WTC11 (cell line): ENCODE measurements at regions not wholly inside any gene's neighbourhood (a gene's known extent, or its start where the extent isn't known, plus 50 kb on each side); places are given as distances from the start of the nearest gene placed in this dataset.

Experiments used
- ATAC-seq: fragments of 200-7000 bp; cut with Tn5 transposase; 2 replicates; pipeline ENCODE4 v1.10.0; 2021; ENCODE audit warnings: mild to moderate bottlenecking, moderate library complexity
- CTCF ChIA-PET: fragments of 300-600 bp; sonication (Branson Sonifier 250); formaldehyde crosslinking; loops from one replicate; lab custom pipeline; 2021; ENCODE audit warnings: antibody characterized with exemption; lab: Charles Lee
- POLR2A ChIA-PET: fragments of 350-600 bp; sonication (Branson Sonifier 250); formaldehyde crosslinking; loops from one replicate; lab custom pipeline; 2021; ENCODE audit warnings: antibody characterized with exemption; lab: Charles Lee
- DNase-seq: peaks from one replicate; pipeline ENCODE4 v3.0.0; 2021; ENCODE audit warnings: low spot score
- H3K27ac Mint-ChIP-seq: 2 replicates; pipeline ENCODE4 v1.8.0; 2021; ENCODE audit warnings: mixed read lengths
- H3K27me3 Mint-ChIP-seq: 2 replicates; pipeline ENCODE4 v1.8.0; 2021; ENCODE audit warnings: low read depth, mild to moderate bottlenecking, moderate library complexity, mixed read lengths
- H3K36me3 Mint-ChIP-seq: 2 replicates; pipeline ENCODE4 v1.8.0; 2021; ENCODE audit warnings: mixed read lengths
- H3K4me1 Mint-ChIP-seq: 2 replicates; pipeline ENCODE4 v1.8.0; 2022; ENCODE audit warnings: mixed read lengths
- H3K4me3 Mint-ChIP-seq: 2 replicates; pipeline ENCODE4 v1.8.0; 2021; ENCODE audit warnings: mild to moderate bottlenecking, moderate library complexity, mixed read lengths
- H3K9me3 Mint-ChIP-seq: 2 replicates; pipeline ENCODE4 v1.8.0; 2021; ENCODE audit warnings: mixed read lengths
- CBFB ChIP-seq: sonication (generic); formaldehyde crosslinking; IDR thresholded peaks from 2 replicates; pipeline ENCODE4 v1.8.1; 2022; ENCODE audit warnings: mild to moderate bottlenecking, low read depth, missing genetic modification reagents
- CREM ChIP-seq: sonication (generic); formaldehyde crosslinking; IDR thresholded peaks from 2 replicates; pipeline ENCODE4 v1.8.1; 2022; ENCODE audit warnings: mild to moderate bottlenecking, missing genetic modification reagents, moderate library complexity
- E2F5 ChIP-seq: sonication (generic); formaldehyde crosslinking; IDR thresholded peaks from 2 replicates; pipeline ENCODE4 v1.8.1; 2022; ENCODE audit warnings: mild to moderate bottlenecking, moderate library complexity, missing genetic modification reagents
- ETV6 ChIP-seq: sonication (generic); formaldehyde crosslinking; IDR thresholded peaks from 2 replicates; pipeline ENCODE4 v1.8.1; 2022; ENCODE audit warnings: mild to moderate bottlenecking, missing genetic modification reagents
- GTF2I ChIP-seq: fragments of 250-450 bp; sonication (Bioruptor Pico); conservative IDR thresholded peaks from 2 replicates; pipeline ENCODE4 v1.4.0; 2021; ENCODE audit warnings: mild to moderate bottlenecking
- IRF2 ChIP-seq: sonication (generic); formaldehyde crosslinking; IDR thresholded peaks from 2 replicates; pipeline ENCODE4 v1.8.0; 2022; ENCODE audit warnings: low read depth, missing genetic modification reagents, borderline replicate concordance
- MYBL2 ChIP-seq: sonication (generic); formaldehyde crosslinking; IDR thresholded peaks from 2 replicates; pipeline ENCODE4 v1.8.1; 2023; ENCODE audit warnings: mild to moderate bottlenecking, moderate library complexity, missing genetic modification reagents
- NFYB ChIP-seq: sonication (generic); formaldehyde crosslinking; conservative IDR thresholded peaks from 2 replicates; pipeline ENCODE4 v1.8.0; 2022; ENCODE audit warnings: low read depth, missing genetic modification reagents
- NR1H2 ChIP-seq: sonication (generic); formaldehyde crosslinking; IDR thresholded peaks from 2 replicates; pipeline ENCODE4 v1.9.0; 2021; ENCODE audit warnings: mild to moderate bottlenecking, moderate library complexity, missing genetic modification reagents
- NR2C2 ChIP-seq: sonication (generic); formaldehyde crosslinking; IDR thresholded peaks from 2 replicates; pipeline ENCODE4 v1.8.0; 2022; ENCODE audit warnings: mild to moderate bottlenecking, missing genetic modification reagents
- NR3C1 ChIP-seq: sonication (generic); formaldehyde crosslinking; conservative IDR thresholded peaks from 2 replicates; pipeline ENCODE4 v1.8.1; 2023; ENCODE audit warnings: low read depth, mild to moderate bottlenecking, missing genetic modification reagents
- PRRX2 ChIP-seq: fragments of 250-450 bp; sonication (Bioruptor Pico); IDR thresholded peaks from 2 replicates; pipeline ENCODE4 v1.8.0; 2021; ENCODE audit warnings: mild to moderate bottlenecking
- ZNF219 ChIP-seq: sonication (generic); formaldehyde crosslinking; IDR thresholded peaks from 2 replicates; pipeline ENCODE4 v1.8.0; 2023; ENCODE audit warnings: missing genetic modification reagents, mild to moderate bottlenecking, borderline replicate concordance
- ZNF423 ChIP-seq: fragments of 250-450 bp; sonication (Bioruptor Pico); IDR thresholded peaks from 2 replicates; pipeline ENCODE4 v2.1.2; 2022; ENCODE audit warnings: mild to moderate bottlenecking, moderate library complexity
- ZNF532 ChIP-seq: fragments of 250-450 bp; sonication (Bioruptor Pico); IDR thresholded peaks from 2 replicates; pipeline ENCODE4 v1.9.0; 2021; ENCODE audit warnings: mild to moderate bottlenecking, borderline replicate concordance
- TF ChIP-seq, protein P1 (sequence below): sonication (generic); formaldehyde crosslinking; IDR thresholded peaks from 2 replicates; pipeline ENCODE4 v1.8.1; 2023; ENCODE audit warnings: mild to moderate bottlenecking, missing genetic modification reagents, moderate library complexity
- TF ChIP-seq, protein P2 (sequence below): sonication (generic); formaldehyde crosslinking; IDR thresholded peaks from 2 replicates; pipeline ENCODE4 v1.8.1; 2023; ENCODE audit warnings: mild to moderate bottlenecking, missing genetic modification reagents
- TF ChIP-seq, protein P3 (sequence below): sonication (generic); formaldehyde crosslinking; IDR thresholded peaks from 2 replicates; pipeline ENCODE4 v1.8.1; 2022; ENCODE audit warnings: low read depth, missing genetic modification reagents, borderline replicate concordance

GRCh38 chr4:155544547-155544946 lies 122.1 kb upstream of the GUCY1A1 start:
- no peak overlapping the region for H3K4me3 Mint-ChIP-seq
- peaks cover 20% of the 10 kb centered on the region for H3K9me3 Mint-ChIP-seq
- H3K4me1 Mint-ChIP-seq: no peaks in the 10 kb centered on the region
- ChIA-PET CTCF (no interaction called here), POLR2A (no interaction called here)
- DNase-seq (no peak), ATAC-seq (no peak)
- TF ChIP-seq NR2C2 (CRISPR knock-in tag): no peak
- H3K27ac Mint-ChIP-seq: no peak overlapping the region
- H3K27me3 Mint-ChIP-seq: no peaks in the 10 kb centered on the region
- H3K36me3 Mint-ChIP-seq: peaks cover 11% of the 10 kb centered on the region

GRCh38 chr4:155543126-155543765 lies 123.4 kb upstream of the GUCY1A1 start:
- no peaks in the 10 kb centered on the region for H3K4me1 Mint-ChIP-seq
- ATAC-seq: no peak
- TF ChIP-seq E2F5: no peak
- TF ChIP-seq, protein P1, sequence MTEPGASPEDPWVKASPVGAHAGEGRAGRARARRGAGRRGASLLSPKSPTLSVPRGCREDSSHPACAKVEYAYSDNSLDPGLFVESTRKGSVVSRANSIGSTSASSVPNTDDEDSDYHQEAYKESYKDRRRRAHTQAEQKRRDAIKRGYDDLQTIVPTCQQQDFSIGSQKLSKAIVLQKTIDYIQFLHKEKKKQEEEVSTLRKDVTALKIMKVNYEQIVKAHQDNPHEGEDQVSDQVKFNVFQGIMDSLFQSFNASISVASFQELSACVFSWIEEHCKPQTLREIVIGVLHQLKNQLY (CRISPR knock-in tag): no peak
- no peak for TF ChIP-seq ZNF532
- no peak for TF ChIP-seq NR1H2
- TF ChIP-seq, protein P2, sequence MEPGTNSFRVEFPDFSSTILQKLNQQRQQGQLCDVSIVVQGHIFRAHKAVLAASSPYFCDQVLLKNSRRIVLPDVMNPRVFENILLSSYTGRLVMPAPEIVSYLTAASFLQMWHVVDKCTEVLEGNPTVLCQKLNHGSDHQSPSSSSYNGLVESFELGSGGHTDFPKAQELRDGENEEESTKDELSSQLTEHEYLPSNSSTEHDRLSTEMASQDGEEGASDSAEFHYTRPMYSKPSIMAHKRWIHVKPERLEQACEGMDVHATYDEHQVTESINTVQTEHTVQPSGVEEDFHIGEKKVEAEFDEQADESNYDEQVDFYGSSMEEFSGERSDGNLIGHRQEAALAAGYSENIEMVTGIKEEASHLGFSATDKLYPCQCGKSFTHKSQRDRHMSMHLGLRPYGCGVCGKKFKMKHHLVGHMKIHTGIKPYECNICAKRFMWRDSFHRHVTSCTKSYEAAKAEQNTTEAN (CRISPR knock-in tag): no peak
- TF ChIP-seq ZNF423: no peak
- TF ChIP-seq, all 79 proteins: peak for 0
- Mint-ChIP-seq H3K27ac (no peak overlapping the region), H3K4me3 (no peak overlapping the region), H3K27me3 (no peaks in the 10 kb centered on the region), H3K36me3 (peaks cover 11% of the 10 kb centered on the region), H3K9me3 (peaks cover 20% of the 10 kb centered on the region)
- ChIA-PET POLR2A (no interaction called here), CTCF (interaction anchor here (0.7 kb wide), 1 partner anchor 215 kb away, joined by 3 read pairs; the partner anchor contains the start of gene GUCY1B1)
- no peak for DNase-seq

DNA sequence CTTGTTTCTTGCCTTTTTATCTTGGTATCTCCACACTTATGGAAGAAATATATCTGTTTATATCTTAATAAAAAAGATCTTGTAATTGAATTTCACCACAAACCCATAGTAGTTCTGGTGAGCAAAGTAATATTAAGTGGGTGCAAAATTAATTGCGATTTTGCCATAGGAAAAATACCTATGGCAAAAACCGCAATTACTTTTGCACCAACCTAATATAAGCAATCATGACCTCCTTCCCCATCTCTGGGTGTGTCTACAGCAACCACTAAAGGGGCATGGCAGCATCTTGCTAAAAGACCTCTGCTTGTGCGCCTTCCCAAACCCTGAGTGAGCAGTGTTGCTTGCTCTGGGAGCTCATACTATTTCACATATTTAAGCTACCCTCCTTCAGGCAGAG lies 124.2 kb upstream of the GUCY1A1 start:
- Mint-ChIP-seq H3K9me3 (peaks cover 20% of the 10 kb centered on the region), H3K27ac (no peak overlapping the region), H3K36me3 (peaks cover 11% of the 10 kb centered on the region), H3K27me3 (no peaks in the 10 kb centered on the region), H3K4me3 (no peak overlapping the region), H3K4me1 (no peaks in the 10 kb centered on the region)
- ATAC-seq (no peak), DNase-seq (no peak)
- CTCF ChIA-PET: no interaction called here
- POLR2A ChIA-PET: no interaction called here
- TF ChIP-seq CREM (CRISPR knock-in tag) (no peak), ZNF219 (CRISPR knock-in tag) (no peak), IRF2 (CRISPR knock-in tag) (no peak)

GRCh38 chr4:155541716-155542115 lies 124.9 kb upstream of the GUCY1A1 start:
- Mint-ChIP-seq H3K27ac (no peak overlapping the region), H3K9me3 (peaks cover 20% of the 10 kb centered on the region), H3K4me1 (no peaks in the 10 kb centered on the region), H3K4me3 (no peak overlapping the region), H3K36me3 (peaks cover 11% of the 10 kb centered on the region), H3K27me3 (no peaks in the 10 kb centered on the region)
- CTCF ChIA-PET: no interaction called here
- POLR2A ChIA-PET: no interaction called here
- DNase-seq (no peak), ATAC-seq (no peak)
- no peak for TF ChIP-seq NFYB (CRISPR knock-in tag)
- TF ChIP-seq ETV6 (CRISPR knock-in tag): no peak
- no peak for TF ChIP-seq MYBL2
- no peak for TF ChIP-seq CBFB (CRISPR knock-in tag)
- TF ChIP-seq NR3C1 (CRISPR knock-in tag): no peak
- TF ChIP-seq, protein P3, sequence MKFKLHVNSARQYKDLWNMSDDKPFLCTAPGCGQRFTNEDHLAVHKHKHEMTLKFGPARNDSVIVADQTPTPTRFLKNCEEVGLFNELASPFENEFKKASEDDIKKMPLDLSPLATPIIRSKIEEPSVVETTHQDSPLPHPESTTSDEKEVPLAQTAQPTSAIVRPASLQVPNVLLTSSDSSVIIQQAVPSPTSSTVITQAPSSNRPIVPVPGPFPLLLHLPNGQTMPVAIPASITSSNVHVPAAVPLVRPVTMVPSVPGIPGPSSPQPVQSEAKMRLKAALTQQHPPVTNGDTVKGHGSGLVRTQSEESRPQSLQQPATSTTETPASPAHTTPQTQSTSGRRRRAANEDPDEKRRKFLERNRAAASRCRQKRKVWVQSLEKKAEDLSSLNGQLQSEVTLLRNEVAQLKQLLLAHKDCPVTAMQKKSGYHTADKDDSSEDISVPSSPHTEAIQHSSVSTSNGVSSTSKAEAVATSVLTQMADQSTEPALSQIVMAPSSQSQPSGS (CRISPR knock-in tag): no peak
- TF ChIP-seq GTF2I (CRISPR knock-in tag): no peak
- TF ChIP-seq PRRX2: no peak
